Umbilical cord (tissue), 1 donor: ENCODE measurements at regions not wholly inside any gene's neighbourhood (a gene's known extent, or its start where the extent isn't known, plus 50 kb on each side); places are given as distances from the start of the nearest gene placed in this dataset.
"Not testable (repeated sequence)": the region's sequence is repeated elsewhere in the genome, so short reads cannot be mapped to it uniquely, and the experiment has no call there.

Experiments
- DNase-seq: peaks from one replicate; pipeline ENCODE4 v3.0.0-alpha.2; 2015; ENCODE audit warnings: low spot score

DNA sequence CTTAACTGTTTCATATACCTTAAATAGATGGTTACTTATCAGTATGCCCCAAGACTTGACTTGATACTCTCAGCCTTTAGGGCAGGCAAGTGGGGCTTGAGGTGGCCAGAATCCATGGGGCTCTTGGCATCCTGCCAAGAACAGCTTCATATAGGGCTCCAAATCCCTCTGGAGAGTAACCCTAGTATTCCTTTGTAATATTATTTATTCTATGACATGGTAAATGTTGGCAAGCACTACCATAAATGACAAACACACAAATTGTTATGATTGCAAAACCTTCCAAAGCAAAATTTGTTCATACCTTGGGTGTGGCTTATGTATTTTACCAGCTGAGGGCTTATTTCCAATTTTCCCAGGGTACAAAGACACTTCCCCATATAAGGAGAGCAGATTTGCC lies 257.4 kb upstream of the TRPC7 start:
- no peak for DNase-seq

DNA sequence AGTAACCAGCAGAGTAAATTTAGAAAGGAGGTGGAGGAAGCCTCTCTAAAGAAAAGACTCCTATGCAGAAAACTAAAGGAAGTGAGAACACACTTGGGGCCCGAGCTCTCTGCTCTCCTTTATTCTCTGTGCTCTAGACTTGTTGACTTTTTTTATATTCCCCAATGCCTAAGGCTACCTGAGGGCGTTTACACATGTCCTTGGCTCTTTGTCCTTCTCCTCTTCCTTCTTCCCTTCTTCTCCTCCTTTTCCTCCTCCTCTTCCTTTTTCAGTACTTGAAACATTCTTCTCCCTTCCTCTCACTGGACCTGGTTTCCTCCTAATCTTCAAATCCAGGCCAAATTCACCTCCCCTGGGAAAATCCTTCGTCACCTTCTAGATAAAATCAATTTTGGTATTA lies 256.4 kb upstream of the TRPC7 start:
- no peak for DNase-seq

DNA sequence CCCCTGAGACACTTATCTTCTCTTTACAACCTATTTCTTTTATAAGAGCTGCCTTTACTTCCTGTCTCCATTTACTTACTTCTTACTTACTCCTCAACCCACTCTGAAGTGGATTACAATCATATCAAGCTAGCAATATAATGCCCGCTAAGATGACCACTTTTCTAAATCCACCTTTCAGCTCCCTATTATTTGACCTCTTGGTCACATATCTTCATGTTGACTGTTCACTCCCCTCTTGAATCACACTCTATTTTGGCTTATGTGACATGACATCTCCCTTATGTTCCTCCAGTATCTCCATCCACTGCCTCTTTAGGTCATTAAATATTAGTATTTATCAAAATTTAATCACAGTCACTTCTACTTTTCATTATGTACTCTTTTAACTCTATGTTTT lies 255.3 kb upstream of the TRPC7 start:
- DNase-seq: no peak

DNA sequence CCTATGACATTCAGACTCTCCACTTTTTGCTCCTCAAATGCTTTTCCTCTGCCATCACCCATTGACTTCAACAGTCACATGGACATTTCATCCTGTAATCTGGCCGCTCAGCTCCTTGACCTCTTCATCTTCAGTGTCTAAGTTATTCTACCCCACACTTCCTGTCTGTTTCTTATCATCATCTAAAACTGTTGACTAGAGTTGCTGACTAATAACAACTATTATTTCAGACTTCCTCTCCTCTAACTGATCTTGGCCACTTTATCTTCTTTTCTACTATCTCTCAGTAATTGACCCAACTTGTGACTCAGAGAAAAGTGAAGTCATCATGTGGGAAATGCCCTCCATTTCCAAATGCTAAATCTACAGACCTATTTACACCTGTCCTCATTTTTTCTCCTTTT lies 254.7 kb upstream of the TRPC7 start:
- DNase-seq: peak; percentile 48

DNA sequence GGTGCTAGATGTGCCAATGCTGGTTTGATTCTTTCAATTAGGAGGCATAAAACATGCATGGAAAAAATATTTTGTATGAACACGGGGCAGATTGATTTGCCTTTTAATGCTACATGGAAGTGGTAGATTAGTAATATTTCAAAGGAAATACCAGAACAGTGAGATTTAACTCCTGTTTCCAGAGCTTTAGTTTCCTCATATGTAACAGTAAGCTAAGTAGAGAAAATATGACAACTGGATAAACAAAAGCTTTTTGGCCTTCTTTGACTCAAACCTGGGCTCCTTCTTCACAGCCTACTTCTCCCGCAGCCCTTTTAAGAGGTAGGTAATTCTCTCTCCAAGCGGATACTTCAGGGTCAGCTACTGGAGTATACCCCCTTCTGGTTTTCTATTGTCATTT lies 254.2 kb upstream of the TRPC7 start:
- no peak for DNase-seq

DNA sequence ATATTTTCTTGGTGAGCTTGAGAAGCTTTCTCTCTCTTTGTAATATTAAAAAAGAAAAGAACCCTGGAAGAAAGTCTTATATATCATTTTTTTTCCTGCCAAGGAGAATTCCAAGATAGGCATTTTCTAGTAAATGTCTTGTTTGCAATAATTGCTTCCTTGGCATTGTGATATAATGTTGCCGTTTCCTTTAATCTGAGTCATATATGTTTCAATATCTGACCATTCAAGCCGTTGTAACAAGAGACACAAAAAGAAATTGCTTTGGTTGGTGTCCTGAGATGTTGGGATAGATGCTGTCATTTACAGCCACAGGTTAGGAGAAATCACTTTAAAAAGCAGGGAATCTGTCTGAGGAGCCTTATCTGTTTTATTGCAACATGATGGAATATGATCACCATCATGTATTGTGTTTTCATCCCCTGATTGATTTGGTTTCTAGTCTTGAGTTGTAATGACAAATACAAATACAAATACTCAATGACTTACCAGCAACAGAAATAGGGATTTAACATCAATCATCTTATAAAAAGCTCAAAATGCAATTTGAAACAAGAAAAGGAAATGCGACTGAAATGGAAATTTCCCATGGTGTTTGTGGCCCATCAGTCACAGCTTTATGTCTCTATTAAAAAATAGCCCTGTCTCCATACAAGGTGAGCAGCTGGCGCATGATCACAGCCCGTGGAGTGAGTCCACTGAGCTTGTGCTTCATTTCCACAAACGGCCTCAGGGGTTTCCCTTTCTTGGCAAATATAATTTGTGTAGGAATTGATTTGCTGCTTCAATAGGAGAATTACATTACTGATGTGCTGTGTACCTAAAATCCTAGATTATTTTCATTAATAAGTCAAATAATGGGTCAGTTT lies 250.1 kb upstream of the TRPC7 start:
- DNase-seq: no peak

DNA sequence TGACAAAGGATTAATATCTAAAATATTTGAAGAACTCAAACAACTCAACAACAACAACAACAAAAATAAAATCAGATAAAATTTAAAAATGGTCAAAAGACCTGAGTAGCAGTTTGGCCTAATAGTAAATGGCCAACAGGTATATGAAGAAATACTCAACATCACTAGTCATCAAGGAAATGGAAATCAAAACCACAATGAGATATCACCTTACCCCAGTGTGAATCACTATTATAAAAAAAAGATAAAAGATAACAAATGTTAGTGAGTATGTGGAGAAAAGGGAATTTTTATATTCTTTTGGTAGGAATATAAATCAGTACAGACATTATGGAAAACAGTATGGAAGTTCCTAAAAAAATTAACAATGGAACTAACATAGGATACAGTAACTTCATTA lies 247.9 kb upstream of the TRPC7 start:
- DNase-seq: no peak

DNA sequence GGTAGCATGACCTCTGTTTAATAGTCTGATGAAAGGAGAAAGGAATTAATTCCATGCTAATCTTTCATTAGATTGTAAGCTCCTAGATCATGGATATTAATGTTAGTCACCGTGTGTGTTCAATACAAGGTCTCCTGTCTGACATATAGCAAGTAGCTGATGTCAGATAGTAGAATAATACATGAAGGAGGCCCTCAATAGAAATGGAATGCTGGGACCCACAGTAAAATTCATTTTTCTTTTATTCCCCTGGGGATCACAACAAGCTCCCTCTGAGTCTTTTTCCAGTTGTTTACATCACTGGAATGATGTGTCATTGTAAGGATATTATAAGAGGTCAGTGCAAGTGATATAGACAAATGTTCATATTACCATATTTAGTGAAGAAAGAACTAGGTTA lies 240.3 kb upstream of the TRPC7 start:
- DNase-seq: no peak

DNA sequence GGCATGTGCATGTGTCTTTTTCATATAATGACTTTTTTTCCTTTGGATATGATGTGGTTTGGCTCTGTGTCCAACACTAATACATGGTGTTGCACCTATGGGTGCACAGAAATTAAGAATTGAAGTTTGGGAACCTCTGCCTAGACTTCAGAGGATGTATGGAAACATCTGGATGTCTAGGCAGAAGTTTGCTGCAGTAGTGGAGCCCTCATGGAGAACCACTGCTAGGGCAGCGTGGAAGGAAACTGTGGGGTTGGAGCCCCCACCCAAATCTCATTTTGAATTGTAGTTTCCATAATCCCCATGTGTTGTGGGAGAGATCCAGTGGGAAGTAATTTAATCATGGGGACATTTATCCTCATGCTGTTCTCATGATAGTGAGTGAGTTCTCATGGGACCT lies 235.0 kb upstream of the TRPC7 start:
- no peak for DNase-seq

DNA sequence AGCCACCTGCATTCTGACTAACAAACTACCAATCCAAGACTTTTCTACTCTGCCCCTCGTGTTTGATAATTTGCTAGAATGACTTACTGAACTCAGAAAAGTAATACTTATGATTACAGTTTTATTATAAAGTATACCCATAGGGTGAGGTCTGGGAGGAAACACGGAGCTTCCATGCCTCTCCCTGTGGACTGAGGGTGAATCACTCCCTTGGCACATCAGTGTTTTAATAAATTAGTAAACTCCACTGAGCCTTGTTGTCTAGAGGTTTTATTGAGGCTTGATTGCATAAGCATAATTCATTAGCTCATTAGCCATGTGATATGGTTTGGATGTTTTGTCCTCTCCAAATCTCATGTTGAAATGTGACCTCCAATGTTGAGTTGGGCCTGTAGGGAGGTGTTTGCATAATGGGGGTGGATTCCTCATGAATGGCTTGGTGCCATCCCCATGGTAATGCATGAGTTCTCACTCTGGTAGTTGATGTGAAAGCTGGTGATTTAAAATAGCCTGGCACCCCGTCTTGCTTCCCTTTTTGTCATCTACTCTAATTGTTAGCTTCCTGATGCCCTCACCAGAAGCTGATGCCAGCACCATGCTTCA lies 233.6 kb upstream of the TRPC7 start:
- no peak for DNase-seq

DNA sequence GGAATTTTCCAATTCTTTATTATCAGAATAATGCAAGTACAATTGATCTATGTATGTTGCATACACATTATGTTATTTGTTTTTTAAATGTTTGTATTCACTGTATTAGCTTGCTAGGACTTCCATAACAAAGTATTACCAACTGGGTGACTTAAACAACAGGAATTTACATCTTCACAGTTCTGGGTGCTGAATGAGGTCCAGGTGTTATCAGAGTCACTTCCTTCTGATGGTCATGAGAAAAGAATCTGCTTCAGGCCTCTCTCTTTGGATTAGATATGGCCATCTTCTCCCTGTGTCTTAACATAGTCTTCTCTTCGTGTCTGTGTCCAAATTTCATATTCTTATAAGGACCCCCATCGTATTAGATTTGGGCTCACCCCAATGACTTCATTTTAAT lies 229.1 kb upstream of the TRPC7 start:
- no peak for DNase-seq

DNA sequence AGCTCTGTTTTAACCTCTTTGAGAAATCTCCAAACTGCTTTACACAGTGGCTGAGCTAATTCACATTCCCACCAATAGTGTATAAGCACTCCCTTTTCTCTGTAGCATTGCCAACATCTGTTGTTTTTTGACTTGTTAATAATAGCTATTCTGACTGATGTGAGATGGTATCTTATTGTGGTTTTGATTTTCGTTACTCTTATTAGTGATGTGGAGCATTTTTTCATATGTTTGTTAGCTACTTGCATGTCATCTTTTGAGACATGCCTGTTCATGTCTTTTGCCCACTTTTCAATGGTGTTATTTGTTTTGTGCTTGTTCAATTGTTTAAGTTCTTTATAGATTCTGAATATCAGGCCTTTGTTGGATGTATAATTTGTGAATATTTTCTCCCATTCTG lies 225.2 kb upstream of the TRPC7 start:
- no peak for DNase-seq

DNA sequence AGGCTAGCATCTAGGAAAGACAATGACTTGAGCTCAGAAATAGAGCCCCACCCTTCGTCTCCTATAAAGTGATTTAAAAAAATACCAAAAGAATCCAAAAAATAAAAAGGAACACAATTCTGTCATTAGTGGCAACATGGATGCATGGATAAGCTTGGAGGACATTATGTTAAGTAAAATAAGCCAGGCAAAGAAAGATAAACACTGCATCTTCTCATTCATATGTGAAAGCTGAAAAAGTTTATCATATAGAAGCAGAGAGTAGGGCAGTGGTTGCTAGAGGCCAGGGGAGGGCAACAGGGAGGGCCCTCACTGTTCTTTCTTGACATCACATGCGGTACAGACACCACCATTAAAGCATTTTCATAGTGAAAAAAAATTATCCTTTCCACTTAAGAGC lies 220.9 kb upstream of the TRPC7 start:
- peak; percentile 27 for DNase-seq

DNA sequence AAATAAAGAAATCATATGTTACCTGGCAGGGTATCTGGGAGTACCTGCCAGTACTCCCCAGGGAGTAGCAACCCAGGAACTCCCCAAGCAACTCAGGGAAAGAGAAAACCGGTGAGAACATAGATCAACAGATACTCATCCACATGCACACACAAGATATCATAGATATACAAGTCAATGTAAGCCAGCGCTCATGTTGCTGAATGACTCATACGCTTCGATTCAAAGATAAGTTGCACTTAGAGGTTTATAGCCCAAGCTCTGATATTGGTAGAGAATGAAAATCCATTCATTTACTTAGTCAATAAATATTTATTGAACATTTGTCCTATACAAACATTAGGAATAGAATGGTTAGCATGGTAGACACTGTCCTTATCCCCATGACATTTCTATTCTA lies 219.1 kb upstream of the TRPC7 start:
- no peak for DNase-seq

DNA sequence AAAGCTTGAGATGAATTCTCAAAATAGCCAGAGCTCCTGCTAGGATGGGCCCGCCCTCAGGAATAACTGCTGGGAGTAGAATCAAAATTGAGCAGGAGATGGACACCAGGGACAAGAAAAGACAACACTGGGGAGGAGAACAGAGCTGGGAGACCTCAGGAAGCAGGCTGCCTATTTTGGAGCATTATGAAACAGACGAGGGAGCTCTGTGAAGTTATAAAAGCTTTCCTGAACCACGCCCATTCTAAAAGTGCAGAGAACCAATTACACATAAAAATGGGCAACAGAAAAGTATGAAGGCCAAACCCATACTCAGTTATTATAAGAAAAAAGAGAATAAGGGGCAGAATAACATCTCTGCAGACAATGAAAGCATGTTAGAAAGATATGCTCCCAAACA lies 213.9 kb upstream of the TRPC7 start:
- peak; percentile 27 for DNase-seq

DNA sequence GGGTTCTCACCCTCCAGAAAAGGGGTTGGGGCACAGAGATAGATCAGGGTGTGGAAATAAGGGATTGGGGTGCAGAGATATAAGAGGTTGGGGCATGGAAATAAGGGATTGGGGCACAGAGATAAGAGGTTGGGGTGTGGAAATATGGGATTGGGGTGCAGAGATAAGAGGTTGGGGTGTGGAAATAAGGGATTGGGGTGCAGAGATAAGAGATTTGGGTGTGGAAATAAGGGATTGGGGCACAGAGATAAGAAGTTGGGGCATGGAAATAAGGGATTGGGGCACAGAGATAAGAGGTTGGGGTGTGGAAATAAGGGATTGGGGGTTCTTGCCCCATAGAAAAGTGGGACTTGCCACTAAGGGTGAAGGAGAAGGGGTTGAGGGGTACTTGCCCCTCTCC lies 204.5 kb upstream of the TRPC7 start:
- not testable (repeated sequence) for DNase-seq

DNA sequence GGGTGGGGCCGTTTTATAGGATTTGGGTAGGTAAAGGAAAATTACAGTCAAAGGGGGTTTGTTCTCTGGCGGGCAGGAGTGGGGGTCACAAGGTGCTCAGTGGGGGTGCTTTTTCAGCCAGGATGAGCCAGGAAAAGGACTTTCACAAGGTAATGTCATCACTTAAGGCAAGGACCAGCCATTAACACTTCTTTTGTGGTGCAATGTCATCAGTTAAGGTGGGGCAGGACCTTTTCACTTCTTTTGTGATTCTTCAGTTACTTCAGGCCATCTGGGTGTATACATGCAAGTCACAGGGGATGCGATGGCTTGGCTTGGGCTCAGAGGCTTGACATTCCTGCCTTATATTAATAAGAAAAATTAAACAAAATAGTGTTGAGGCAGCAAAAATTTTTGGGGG lies 200.1 kb upstream of the TRPC7 start:
- not testable (repeated sequence) for DNase-seq

DNA sequence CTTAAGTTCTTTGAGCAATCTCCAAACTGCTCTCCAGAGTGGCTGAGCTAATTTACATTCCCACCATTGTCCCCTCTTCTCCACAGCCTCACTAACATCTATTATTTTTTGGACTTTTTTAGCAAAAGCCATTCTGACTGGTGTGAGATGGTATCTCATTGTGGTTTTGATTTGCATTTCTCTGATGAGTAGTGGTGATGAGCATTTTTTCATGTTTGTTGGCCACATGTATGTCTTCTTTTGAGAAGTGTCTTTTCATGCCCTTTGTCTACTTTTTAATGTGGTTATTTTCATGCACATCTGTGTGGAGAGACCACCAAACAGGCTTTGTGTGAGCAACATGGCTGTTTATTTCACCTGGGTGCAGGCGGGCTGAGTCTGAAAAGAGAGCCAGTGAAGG lies 199.7 kb upstream of the TRPC7 start:
- DNase-seq: not testable (repeated sequence)

DNA sequence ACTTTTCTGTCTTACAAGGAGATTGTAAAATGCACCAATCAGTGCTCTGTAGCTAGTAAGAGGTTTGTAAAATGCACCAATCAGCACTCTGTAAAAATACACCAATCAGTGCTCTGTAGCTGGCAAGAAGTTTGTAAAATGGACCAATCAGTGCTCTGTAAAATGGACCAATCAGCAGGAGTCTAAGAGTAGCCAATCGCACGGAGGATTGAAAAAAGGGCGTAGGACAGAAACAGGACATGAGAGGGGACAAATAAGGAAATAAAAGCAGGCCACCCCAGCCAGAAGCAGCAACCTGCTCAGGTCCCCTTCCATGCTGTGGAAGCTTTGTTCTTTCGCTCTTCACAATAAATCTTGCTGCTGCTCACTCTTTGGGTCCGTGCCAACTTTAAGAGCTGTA lies 199.1 kb upstream of the TRPC7 start:
- not testable (repeated sequence) for DNase-seq

DNA sequence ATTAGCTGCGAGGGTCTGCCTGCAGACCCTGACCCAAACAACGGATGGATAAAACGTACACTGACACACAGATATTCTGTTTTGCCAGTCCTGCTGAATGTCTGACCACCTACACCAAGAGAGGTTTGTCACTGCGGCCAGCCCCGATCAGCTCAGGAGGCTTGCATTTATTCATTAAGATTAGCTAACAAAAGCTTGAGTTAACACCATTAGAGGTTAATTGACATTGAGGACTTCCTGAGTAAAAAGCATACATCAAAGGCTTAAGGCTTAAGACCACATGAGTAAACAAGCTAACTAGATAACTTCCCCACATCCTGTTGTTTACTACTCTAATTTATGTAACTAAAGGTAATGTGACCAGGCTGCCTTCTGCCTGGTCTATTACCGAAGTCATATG lies 198.1 kb upstream of the TRPC7 start:
- no peak for DNase-seq

DNA sequence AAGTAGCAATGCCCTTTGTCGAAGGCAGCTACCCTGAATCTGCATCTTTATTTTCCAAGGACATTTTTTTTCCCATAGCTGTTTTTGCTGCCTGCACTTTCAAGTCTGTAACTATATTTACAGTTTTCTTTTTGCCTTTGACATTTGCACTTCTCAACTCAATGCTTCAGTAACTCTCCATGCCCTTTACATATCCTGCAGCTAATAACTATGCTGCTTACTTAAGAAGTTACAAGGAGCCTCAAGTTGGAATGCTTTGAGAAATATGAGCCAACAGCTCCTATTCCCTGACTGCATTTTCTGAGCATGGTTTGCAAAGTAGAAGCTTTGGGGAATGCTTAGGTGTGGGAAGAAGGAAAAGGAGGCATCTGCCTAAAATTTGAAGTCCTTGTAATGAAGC lies 194.8 kb upstream of the TRPC7 start:
- DNase-seq: peak; percentile 62

DNA sequence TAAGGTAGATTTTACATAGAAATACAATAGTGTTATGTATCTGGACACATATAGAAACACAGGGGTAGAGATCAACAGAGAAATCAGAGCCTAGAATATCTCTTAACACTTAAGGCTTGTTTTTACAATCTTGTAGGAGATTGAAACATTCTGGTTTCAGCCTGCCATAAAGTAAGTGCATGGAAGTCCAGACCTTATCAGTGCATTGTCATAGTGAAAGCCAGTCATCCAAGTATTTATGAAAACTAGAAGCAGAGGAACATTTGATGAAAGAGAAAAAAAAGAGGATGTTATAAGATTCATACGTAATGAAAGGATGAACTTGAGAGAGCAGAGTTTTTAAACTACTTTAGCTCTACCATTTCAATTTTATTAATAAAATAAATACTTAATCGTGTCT lies 194.3 kb upstream of the TRPC7 start:
- peak; percentile 38 for DNase-seq

DNA sequence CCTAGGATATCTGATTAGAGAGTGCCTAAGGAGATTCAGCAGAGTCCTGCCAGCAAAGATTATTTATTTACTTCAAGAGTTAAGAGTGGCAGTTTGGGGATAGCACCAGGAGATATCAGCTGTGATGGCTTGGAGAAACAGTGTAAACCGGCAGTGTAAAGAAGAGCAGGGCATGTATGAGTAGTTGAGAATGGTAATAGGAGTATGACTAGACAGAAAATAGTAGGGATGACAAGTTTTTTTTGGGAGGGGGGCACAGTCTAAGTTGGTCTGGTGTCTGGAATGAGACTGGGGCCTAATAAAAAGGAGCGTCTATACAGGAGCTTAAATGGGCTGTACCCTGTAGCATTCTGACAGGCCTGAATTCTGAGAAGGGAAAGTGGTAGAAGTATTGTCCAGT lies 181.8 kb upstream of the TRPC7 start:
- not testable (repeated sequence) for DNase-seq

DNA sequence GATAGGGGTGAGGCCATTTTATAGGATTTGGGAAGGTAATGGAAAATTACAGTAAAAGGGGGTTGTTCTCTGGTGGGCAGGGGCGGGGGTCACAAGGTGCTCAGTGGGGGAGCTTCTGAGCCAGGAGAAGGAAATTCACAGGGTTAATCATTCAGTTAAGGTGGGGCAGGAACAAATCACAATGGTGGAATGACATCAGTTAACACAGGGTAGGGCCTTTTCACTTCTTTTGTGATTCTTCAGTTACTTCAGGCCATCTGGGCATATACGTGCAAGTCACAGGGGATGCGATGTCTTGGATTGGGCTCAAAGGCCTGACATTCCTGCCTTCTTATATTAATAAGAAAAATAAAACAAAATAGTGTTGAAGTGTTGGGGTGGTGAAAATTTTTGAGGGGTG lies 181.1 kb upstream of the TRPC7 start:
- not testable (repeated sequence) for DNase-seq
